Central memory CD8-positive, alpha-beta T cell (primary cell): ENCODE measurements at regions not wholly inside any gene's neighbourhood (a gene's known extent, or its start where the extent isn't known, plus 50 kb on each side); places are given as distances from the start of the nearest gene placed in this dataset.

Experiments used
- ATAC-seq: fragments of 150-1000 bp; cut with Tn5 transposase; replicated peaks from 2 replicates; pipeline ENCODE4 v1.10.0; 2022; ENCODE audit warnings: mild to moderate bottlenecking, moderate FRiP score, moderate number of reproducible peaks; ENCODE audit not compliant: poor library complexity, severe bottlenecking; ENCODE audit errors: extremely low read depth
- DNase-seq, 2 donors: peaks; one replicate each; pipeline ENCODE4 v3.0.0; 2021; ENCODE audit warnings: low spot score in 2 of 2
- H3K27ac Mint-ChIP-seq: one replicate; pipeline ENCODE4 v1.8.0; 2022; ENCODE audit warnings: low read depth, mild to moderate bottlenecking, moderate library complexity, mixed read lengths
- H3K27me3 Mint-ChIP-seq: one replicate; pipeline ENCODE4 v1.8.0; 2022; ENCODE audit warnings: mixed read lengths
- H3K36me3 Mint-ChIP-seq: one replicate; pipeline ENCODE4 v1.8.0; 2022; ENCODE audit warnings: mild to moderate bottlenecking, moderate library complexity, mixed read lengths; ENCODE audit not compliant: insufficient read depth
- H3K4me1 Mint-ChIP-seq: one replicate; pipeline ENCODE4 v1.8.0; 2022; ENCODE audit warnings: mixed read lengths
- H3K4me3 Mint-ChIP-seq: one replicate; pipeline ENCODE4 v1.8.0; 2022; ENCODE audit warnings: mild to moderate bottlenecking, moderate library complexity, mixed read lengths
- H3K9me3 Mint-ChIP-seq: one replicate; pipeline ENCODE4 v1.8.0; 2022; ENCODE audit warnings: mixed read lengths

DNA sequence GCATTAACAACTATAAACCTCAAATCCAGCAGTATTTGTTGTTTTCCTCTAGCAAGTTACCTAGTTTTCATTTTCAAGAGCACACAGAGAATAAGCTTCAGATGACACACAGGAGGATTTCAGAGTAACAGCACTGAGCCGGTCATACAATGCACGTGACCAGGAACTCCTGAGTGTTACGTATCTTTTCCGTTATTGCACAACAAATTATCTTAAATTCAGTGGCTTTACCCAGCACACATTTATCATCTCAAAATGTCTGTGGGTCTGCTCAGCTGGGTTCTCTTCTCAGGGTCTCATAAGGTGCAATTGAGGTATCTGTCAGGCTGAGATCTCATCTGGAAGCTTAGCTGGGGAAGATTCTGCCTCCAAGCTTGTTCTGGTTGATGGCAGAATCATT lies 379.5 kb upstream of the KLHL29 start:
- no peaks in the 10 kb centered on the region for H3K36me3 Mint-ChIP-seq
- H3K27me3 Mint-ChIP-seq, result no peaks in the 10 kb centered on the region

DNA sequence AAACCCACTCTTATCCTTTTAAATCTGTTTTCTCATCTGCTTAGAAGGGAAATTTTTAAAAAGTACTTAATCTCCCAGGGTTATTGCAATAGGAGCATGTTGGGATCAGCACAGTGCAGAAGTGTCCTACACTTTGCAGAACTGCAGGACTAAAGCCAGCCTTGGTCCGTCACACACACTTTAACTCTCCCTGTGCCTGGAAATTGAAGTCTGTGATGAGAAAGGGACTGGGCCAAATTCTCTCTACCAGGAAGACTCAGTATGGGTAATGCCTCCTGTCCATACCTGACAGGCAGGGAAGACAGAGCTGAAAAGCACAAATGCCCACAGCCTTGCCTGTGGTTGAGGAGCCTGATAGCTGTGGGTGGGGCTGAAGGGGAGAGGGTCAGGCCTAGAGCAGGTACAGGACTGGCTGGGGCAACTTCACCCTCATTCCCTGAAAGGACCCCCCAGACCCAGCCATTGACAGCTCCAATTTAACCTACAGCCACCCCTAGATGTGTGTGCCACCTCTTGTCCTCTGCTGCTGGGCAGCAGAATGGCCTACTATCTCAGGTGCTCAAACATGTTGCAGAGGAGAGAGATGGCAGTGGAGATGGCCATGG lies 377.2 kb upstream of the KLHL29 start:
- no peaks in the 10 kb centered on the region for H3K4me1 Mint-ChIP-seq
- no peak overlapping the region for H3K27ac Mint-ChIP-seq
- DNase-seq (no peak), ATAC-seq (no peak)
- H3K9me3 Mint-ChIP-seq, result no peaks in the 10 kb centered on the region
- H3K36me3 Mint-ChIP-seq, result no peaks in the 10 kb centered on the region
- no peaks in the 10 kb centered on the region for H3K27me3 Mint-ChIP-seq
- no peak overlapping the region for H3K4me3 Mint-ChIP-seq

More for the DNA sequence above, 379.5 kb upstream of the KLHL29 start:
- DNase-seq (no peak), ATAC-seq (no peak)
- no peaks in the 10 kb centered on the region for H3K4me1 Mint-ChIP-seq
- no peak overlapping the region for H3K4me3 Mint-ChIP-seq
- no peak overlapping the region for H3K27ac Mint-ChIP-seq
- peaks cover 4% of the 10 kb centered on the region for H3K9me3 Mint-ChIP-seq

DNA sequence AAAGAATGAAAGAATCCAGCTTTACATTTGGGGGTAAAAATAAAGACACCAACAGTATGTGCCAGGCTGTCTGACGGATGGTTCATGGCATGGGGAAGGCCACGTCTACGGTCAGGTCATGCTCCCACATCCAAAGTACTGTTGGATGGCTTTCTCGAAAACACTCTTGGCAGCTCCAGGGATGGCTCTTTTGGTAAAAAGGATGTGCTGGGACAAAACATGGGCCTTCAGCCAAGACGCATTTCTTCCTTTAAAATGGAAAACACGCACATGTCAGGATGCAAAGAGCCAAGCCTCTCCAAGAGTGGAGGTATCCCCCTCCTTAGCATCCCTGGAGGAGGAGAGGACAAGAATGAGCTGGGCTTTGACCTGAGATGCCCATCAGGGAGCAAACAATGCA lies 376.5 kb upstream of the KLHL29 start:
- Mint-ChIP-seq H3K27ac (no peak overlapping the region), H3K27me3 (no peaks in the 10 kb centered on the region), H3K36me3 (no peaks in the 10 kb centered on the region), H3K4me1 (no peaks in the 10 kb centered on the region), H3K4me3 (no peak overlapping the region), H3K9me3 (no peaks in the 10 kb centered on the region)
- DNase-seq (no peak), ATAC-seq (no peak)

DNA sequence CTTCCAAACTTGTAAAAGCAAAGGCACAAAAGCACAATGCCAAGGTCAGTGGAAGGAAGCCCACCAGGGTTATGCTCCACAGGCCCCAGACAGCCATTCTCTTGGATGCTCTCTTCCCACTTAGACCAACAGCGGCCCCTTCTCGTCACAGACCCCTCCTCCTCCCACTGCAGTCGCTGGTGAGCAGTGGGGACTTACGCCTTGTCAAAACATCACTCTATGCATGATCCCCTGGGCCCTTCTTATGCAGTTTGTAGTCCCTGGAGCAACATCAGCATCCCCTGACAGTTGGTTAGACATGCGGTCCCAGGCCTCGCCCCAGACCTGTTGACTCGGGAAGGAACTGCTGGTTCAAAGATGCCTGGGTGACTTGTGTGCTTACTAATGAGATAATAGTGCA lies 376.0 kb upstream of the KLHL29 start:
- H3K9me3 Mint-ChIP-seq, result no peaks in the 10 kb centered on the region
- no peak overlapping the region for H3K4me3 Mint-ChIP-seq
- DNase-seq (no peak), ATAC-seq (no peak)
- H3K36me3 Mint-ChIP-seq, result no peaks in the 10 kb centered on the region
- H3K27ac Mint-ChIP-seq, result no peak overlapping the region
- H3K27me3 Mint-ChIP-seq, result no peaks in the 10 kb centered on the region
- no peaks in the 10 kb centered on the region for H3K4me1 Mint-ChIP-seq

DNA sequence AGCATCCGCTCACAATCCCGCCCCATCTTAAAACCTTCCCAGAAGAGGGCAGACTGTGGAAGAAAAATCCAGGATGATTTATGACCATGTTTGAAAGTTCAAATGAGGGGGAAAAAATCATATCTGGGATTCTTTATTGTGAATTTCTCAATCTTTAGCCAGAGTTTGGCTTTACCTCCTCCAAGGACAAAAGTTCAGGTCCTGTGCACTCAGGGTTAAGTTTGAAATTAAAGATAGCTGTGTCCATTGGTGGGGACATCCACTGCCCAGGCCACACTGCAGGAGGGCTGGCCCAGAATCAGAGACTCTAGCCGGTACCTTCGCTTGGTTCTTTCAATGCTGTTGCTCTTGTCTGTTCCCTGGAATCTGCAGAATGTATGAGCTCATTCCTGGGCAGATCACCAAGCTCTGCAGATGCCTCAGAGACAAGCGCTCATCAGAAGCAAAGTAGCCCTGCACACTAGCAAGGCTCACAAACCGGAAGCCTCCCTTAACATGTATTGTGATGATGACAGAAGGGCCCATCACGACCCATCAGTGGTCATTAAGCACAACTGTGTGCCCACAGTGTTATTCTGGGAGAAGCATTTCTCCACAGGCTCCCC lies 375.3 kb upstream of the KLHL29 start:
- ATAC-seq (no peak), DNase-seq (no peak)
- Mint-ChIP-seq H3K36me3 (no peaks in the 10 kb centered on the region), H3K27ac (no peak overlapping the region), H3K27me3 (no peaks in the 10 kb centered on the region), H3K4me3 (no peak overlapping the region), H3K4me1 (no peaks in the 10 kb centered on the region), H3K9me3 (no peaks in the 10 kb centered on the region)

DNA sequence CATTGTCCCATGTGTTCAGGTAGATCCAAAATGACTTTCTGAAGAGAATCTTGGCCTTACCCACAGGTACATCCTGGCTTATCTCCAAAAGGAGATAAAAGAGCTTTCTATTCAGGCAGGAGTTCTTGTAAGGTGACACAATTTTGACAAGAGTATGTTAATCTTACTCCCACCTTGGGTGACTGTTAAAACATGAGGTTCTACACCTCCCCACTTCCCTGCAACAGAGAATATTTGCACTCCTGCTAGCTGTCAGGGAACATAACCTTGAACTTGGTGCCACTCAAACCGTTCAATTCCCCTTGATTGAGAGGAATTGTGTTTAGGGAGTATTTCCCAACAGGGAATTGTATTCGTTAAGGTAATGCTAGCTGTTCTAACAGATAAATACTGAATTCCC lies 372.5 kb upstream of the KLHL29 start:
- DNase-seq (no peak), ATAC-seq (no peak)
- Mint-ChIP-seq H3K4me1 (no peaks in the 10 kb centered on the region), H3K9me3 (no peaks in the 10 kb centered on the region), H3K27ac (no peak overlapping the region), H3K36me3 (no peaks in the 10 kb centered on the region), H3K27me3 (no peaks in the 10 kb centered on the region), H3K4me3 (no peak overlapping the region)

DNA sequence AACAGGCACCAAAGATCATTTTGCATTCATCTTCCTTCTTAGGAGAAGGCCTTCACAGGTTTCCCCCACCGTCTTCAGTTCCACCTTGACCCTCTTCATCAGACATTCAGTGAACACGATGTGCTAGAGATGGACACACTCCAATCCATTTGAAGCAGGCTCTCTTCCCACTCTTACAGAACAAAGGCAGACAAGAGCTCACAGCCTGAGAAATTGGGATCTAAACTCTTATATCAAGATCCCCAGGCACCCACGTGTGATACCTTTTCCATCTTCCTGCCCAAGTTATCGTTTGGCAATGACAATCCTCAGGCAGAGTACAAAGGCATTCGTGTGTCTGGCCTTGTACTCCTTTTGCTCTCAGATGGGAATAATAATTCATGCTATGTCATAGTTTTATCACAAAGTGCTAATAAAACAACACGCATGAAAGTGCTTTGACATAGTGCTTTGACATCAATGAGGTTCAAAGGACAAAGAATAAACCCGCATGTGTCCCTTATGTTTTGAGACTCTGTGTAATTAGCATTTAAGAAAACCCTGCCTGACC lies 369.3 kb upstream of the KLHL29 start:
- Mint-ChIP-seq H3K27ac (no peak overlapping the region), H3K36me3 (no peaks in the 10 kb centered on the region), H3K4me1 (no peaks in the 10 kb centered on the region), H3K9me3 (no peaks in the 10 kb centered on the region), H3K27me3 (no peaks in the 10 kb centered on the region), H3K4me3 (no peak overlapping the region)
- DNase-seq (no peak), ATAC-seq (no peak)

DNA sequence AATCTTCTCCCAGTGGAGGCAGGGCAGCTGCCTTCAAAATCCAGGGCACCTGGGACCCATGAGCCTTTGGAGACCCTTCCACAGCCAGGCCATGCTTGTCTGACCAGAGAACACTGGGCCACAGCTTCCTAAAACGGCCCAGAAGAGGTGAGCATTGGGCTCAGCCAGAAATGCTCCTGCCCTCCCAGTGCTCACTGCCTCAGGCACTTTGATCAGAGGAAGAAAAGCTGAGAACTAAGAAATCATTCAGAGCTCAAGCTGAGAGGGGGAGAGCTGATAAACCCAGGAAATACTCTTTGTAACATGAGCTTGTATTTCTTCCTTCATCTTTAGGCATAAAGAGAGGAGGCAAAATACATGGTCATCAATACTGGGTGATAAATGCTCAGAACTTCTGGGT lies 365.5 kb upstream of the KLHL29 start:
- H3K4me3 Mint-ChIP-seq, result no peak overlapping the region
- ATAC-seq (no peak), DNase-seq (no peak)
- no peaks in the 10 kb centered on the region for H3K36me3 Mint-ChIP-seq
- no peaks in the 10 kb centered on the region for H3K9me3 Mint-ChIP-seq
- H3K27ac Mint-ChIP-seq, result no peak overlapping the region
- no peaks in the 10 kb centered on the region for H3K27me3 Mint-ChIP-seq
- H3K4me1 Mint-ChIP-seq, result no peaks in the 10 kb centered on the region

DNA sequence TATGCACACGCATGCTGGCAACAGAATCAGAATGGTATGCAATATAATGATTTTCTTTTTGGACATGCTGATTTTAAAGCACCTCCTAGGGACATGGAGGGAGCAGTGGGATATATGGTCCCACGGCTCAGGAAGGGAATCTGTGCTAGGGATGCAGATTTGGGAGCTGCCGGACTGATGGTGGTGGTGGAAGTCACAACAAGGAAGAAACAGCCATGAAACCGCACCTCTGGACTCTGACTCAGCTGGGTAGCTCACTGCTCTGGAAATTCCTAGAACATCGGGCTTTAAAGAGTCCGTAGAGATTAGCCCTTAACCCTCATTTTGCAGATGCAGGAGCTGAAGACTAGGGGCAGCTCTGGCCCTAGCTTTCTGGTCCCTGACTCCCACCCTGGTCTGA lies 364.3 kb upstream of the KLHL29 start:
- DNase-seq, result no peak
- Mint-ChIP-seq H3K4me3 (no peak overlapping the region), H3K9me3 (no peaks in the 10 kb centered on the region), H3K36me3 (no peaks in the 10 kb centered on the region), H3K27ac (no peak overlapping the region), H3K4me1 (no peaks in the 10 kb centered on the region), H3K27me3 (no peaks in the 10 kb centered on the region)
- ATAC-seq, result no peak

DNA sequence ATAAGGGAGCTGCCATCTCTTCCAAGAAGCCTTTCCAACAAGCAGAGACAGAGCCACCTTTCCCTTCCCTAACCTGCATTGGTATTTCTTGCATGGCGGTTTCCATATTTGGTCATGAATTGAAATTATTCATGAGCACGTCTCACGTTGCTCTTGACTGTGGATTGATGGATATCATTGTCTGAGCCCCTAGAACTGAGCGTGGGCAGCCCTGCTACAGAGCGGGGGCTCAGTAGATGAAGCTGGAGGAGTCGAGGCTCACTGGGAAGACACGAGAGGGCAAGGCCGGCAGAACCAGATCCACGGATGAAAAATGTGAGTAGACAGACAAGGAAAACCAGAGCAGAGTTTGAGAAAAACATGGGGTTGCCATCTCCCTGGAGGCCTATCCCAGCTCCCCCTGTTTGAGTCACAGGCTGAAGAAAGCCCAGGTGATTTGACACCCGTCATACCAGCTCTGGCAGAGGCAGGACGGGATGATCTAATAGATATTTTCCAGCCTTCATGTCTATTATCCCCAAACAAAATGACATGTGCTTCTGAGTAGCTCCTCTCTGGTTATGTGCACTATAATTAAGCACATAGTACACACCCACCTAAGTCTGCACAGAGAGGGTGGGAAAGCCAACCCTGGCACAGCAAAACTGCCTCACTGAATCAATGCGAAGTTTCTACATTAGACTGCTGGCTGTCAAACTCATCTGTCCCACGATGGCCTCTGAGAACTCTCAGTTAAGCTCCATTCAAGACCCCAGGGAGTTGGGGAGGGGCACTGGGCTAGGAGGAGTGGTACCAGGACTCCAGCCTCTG lies 363.5 kb upstream of the KLHL29 start:
- Mint-ChIP-seq H3K27me3 (no peaks in the 10 kb centered on the region), H3K36me3 (no peaks in the 10 kb centered on the region), H3K9me3 (no peaks in the 10 kb centered on the region), H3K4me3 (no peak overlapping the region), H3K4me1 (no peaks in the 10 kb centered on the region), H3K27ac (no peak overlapping the region)
- ATAC-seq, result no peak
- no peak for DNase-seq

DNA sequence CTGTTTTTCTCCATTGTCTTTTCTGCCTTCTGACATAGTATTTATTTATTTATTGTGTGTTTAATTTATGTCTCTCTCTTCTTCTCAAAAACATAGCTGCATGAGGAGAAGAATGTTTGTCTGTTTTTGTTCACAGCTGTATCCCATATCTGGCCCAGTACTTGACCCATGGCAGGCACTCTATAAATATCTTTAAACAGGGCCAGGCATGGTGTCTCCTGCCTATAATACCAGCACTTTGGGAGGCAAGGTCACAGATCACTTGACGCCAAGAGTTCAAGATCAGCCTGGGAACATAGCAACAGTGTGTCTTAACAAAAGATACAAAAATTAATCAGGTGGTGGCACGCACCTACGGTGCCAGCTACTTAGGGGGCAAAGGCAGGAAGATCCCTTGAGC lies 361.3 kb upstream of the KLHL29 start:
- Mint-ChIP-seq H3K27me3 (no peaks in the 10 kb centered on the region), H3K9me3 (no peaks in the 10 kb centered on the region), H3K4me1 (no peaks in the 10 kb centered on the region), H3K36me3 (no peaks in the 10 kb centered on the region), H3K27ac (no peak overlapping the region), H3K4me3 (no peak overlapping the region)
- ATAC-seq (no peak), DNase-seq (no peak)

DNA sequence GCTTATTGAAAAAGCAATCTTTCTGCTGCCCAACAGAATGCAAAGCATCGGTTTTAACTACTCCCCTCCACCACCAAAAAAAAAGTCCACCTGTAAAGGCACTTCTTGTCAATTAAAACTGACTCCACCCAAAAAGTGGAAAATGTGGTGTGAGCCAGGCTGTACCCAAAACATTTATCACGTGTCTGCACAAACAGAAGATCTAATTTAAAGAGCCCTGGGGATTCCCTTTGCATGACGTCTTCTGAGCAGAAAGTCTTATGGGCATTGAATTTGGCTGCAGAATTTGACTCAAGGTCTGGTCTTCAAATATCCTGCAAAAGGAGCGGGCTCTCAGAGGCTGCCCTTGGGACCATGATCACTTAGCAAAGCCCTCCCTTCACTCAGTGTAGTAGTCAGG lies 358.3 kb upstream of the KLHL29 start:
- Mint-ChIP-seq H3K9me3 (no peaks in the 10 kb centered on the region), H3K4me1 (no peaks in the 10 kb centered on the region), H3K36me3 (no peaks in the 10 kb centered on the region), H3K4me3 (no peak overlapping the region), H3K27ac (no peak overlapping the region), H3K27me3 (no peaks in the 10 kb centered on the region)
- no peak for ATAC-seq
- no peak for DNase-seq

DNA sequence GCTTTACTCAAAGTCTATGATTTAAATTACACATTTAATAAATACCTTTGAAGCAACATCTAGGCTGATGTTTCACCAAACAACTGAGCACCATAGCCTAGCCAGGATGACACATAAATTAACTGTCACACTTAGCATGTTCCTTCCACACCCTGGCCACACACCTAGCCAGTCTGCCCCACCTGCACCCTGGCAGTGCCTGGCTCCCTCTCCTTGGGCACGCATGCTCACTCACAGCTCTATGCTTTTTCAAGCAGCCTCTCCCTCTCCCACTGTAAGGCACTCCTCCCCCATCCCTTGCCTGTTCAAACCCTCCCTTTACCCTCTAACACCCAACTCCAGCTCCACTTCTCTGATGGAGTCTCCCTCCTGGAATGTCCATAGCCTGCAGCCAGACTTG lies 357.6 kb upstream of the KLHL29 start:
- Mint-ChIP-seq H3K27me3 (no peaks in the 10 kb centered on the region), H3K36me3 (no peaks in the 10 kb centered on the region), H3K27ac (no peak overlapping the region), H3K4me1 (no peaks in the 10 kb centered on the region), H3K4me3 (no peak overlapping the region), H3K9me3 (no peaks in the 10 kb centered on the region)
- no peak for ATAC-seq
- no peak for DNase-seq
